ENCODE measurements at regions not wholly inside any gene's neighbourhood (a gene's known extent, or its start where the extent isn't known, plus 50 kb on each side); places are given as distances from the start of the nearest gene placed in this dataset.

- DNase-seq: no peak
- no peaks in the 10 kb centered on the region for H3K9me3 Mint-ChIP-seq (ENCODE audit: unreplicated experiment)
- H3K27me3 Mint-ChIP-seq (ENCODE audit: unreplicated experiment): peaks cover 2% of the 10 kb centered on the region
- H3K36me3 Mint-ChIP-seq (ENCODE audit: unreplicated experiment): no peaks in the 10 kb centered on the region
- H3K27ac Mint-ChIP-seq (ENCODE audit: unreplicated experiment): no peak overlapping the region
- H3K4me3 Mint-ChIP-seq (ENCODE audit: unreplicated experiment): no peak overlapping the region
- TF ChIP-seq CTCF (IDR thresholded peaks at IDR 0.05; ENCODE audit: partially characterized antibody, unreplicated experiment): no peak
- no peaks in the 10 kb centered on the region for H3K4me1 Mint-ChIP-seq (ENCODE audit: low read depth, unreplicated experiment)
Observed at GRCh38 chr5:159763562-159763961, 152.7 kb upstream of the ADRA1B start.

- Mint-ChIP-seq H3K27me3 (ENCODE audit: unreplicated experiment) (peaks cover 2% of the 10 kb centered on the region), H3K4me3 (ENCODE audit: unreplicated experiment) (no peak overlapping the region), H3K36me3 (ENCODE audit: unreplicated experiment) (no peaks in the 10 kb centered on the region), H3K4me1 (ENCODE audit: low read depth, unreplicated experiment) (no peaks in the 10 kb centered on the region), H3K9me3 (ENCODE audit: unreplicated experiment) (no peaks in the 10 kb centered on the region), H3K27ac (ENCODE audit: unreplicated experiment) (no peak overlapping the region)
- no peak for DNase-seq
- no peak for TF ChIP-seq CTCF (IDR thresholded peaks at IDR 0.05; ENCODE audit: partially characterized antibody, unreplicated experiment)
Observed at GRCh38 chr5:159764283-159765134, 151.8 kb upstream of the ADRA1B start.

GRCh38 chr5:159765135-159765433, 151.2 kb upstream of the ADRA1B start:
- no peak for TF ChIP-seq CTCF (IDR thresholded peaks at IDR 0.05; ENCODE audit: partially characterized antibody, unreplicated experiment)
- DNase-seq: no peak
- no peak overlapping the region for H3K4me3 Mint-ChIP-seq (ENCODE audit: unreplicated experiment)
- H3K4me1 Mint-ChIP-seq (ENCODE audit: low read depth, unreplicated experiment): no peaks in the 10 kb centered on the region
- peaks cover 2% of the 10 kb centered on the region for H3K27me3 Mint-ChIP-seq (ENCODE audit: unreplicated experiment)
- H3K27ac Mint-ChIP-seq (ENCODE audit: unreplicated experiment): no peak overlapping the region
- no peaks in the 10 kb centered on the region for H3K9me3 Mint-ChIP-seq (ENCODE audit: unreplicated experiment)
- H3K36me3 Mint-ChIP-seq (ENCODE audit: unreplicated experiment): no peaks in the 10 kb centered on the region

GRCh38 chr5:159765760-159766517, 150.3 kb upstream of the ADRA1B start:
- no peaks in the 10 kb centered on the region for H3K9me3 Mint-ChIP-seq (ENCODE audit: unreplicated experiment)
- no peak for DNase-seq
- H3K4me1 Mint-ChIP-seq (ENCODE audit: low read depth, unreplicated experiment): no peaks in the 10 kb centered on the region
- H3K4me3 Mint-ChIP-seq (ENCODE audit: unreplicated experiment): no peak overlapping the region
- TF ChIP-seq CTCF (IDR thresholded peaks at IDR 0.05; ENCODE audit: partially characterized antibody, unreplicated experiment): no peak
- H3K36me3 Mint-ChIP-seq (ENCODE audit: unreplicated experiment): no peaks in the 10 kb centered on the region
- H3K27me3 Mint-ChIP-seq (ENCODE audit: unreplicated experiment): peaks cover 2% of the 10 kb centered on the region
- no peak overlapping the region for H3K27ac Mint-ChIP-seq (ENCODE audit: unreplicated experiment)

- Mint-ChIP-seq H3K4me1 (ENCODE audit: low read depth, unreplicated experiment) (no peaks in the 10 kb centered on the region), H3K36me3 (ENCODE audit: unreplicated experiment) (no peaks in the 10 kb centered on the region), H3K27ac (ENCODE audit: unreplicated experiment) (no peak overlapping the region), H3K27me3 (ENCODE audit: unreplicated experiment) (peaks cover 4% of the 10 kb centered on the region), H3K4me3 (ENCODE audit: unreplicated experiment) (no peak overlapping the region), H3K9me3 (ENCODE audit: unreplicated experiment) (peaks cover 2% of the 10 kb centered on the region)
- TF ChIP-seq CTCF (IDR thresholded peaks at IDR 0.05; ENCODE audit: partially characterized antibody, unreplicated experiment): no peak
- no peak for DNase-seq
Observed at GRCh38 chr5:159768243-159768642, 148.0 kb upstream of the ADRA1B start.
